Liver (tissue), 3 donors: ENCODE measurements at regions not wholly inside any gene's neighbourhood (a gene's known extent, or its start where the extent isn't known, plus 50 kb on each side); places are given as distances from the start of the nearest gene placed in this dataset.
"Not testable (repeated sequence)": the region's sequence is repeated elsewhere in the genome, so short reads cannot be mapped to it uniquely, and the experiment has no call there.

Experiments
- CTCF ChIP-seq: fragments of 150-350 bp; IDR thresholded peaks from 2 replicates; pipeline ENCODE4 v1.5.1; 2017; ENCODE audit warnings: improper control_type of control experiment, low read depth, low read length; ENCODE audit not compliant: missing input control
- GABPA ChIP-seq, 2 donors: IDR thresholded peaks in 1 of 2; conservative IDR thresholded peaks in 1 of 2; 2 replicates each; pipeline ENCODE4 v1.6.1; 2016; ENCODE audit warnings: antibody characterized with exemption in 2 of 2, mild to moderate bottlenecking in 1 of 2, moderate library complexity in 1 of 2
- HNF4A ChIP-seq, 2 donors: conservative IDR thresholded peaks; 2 replicates each; pipeline ENCODE4 v1.6.1; 2016; ENCODE audit warnings: antibody characterized with exemption in 2 of 2, mild to moderate bottlenecking in 2 of 2
- MAX ChIP-seq: IDR thresholded peaks from 2 replicates; pipeline ENCODE4 v1.6.1; 2016; ENCODE audit warnings: antibody characterized with exemption
- RAD21 ChIP-seq, 2 donors: IDR thresholded peaks; 2 replicates each; pipeline ENCODE4 v1.6.1; 2016; ENCODE audit warnings: antibody characterized with exemption in 2 of 2, mild to moderate bottlenecking in 2 of 2
- SP1 ChIP-seq: IDR thresholded peaks from 2 replicates; pipeline ENCODE4 v1.6.1; 2018; ENCODE audit warnings: antibody characterized with exemption, mild to moderate bottlenecking
- TAF1 ChIP-seq: conservative IDR thresholded peaks from 2 replicates; pipeline ENCODE4 v1.6.1; 2016; ENCODE audit warnings: antibody characterized with exemption, mild to moderate bottlenecking
- donor health status: healthy.
- donor health status: healthy.

GRCh38 chr21:7777289-7777688 is 2744.1 kb upstream of the TPTE start:
- not testable (repeated sequence) for TF ChIP-seq CTCF; TAF1; GABPA (IDR thresholded peaks at IDR 0.05 in 1 of 2, conservative IDR thresholded peaks at IDR 0.05 in 1 of 2); MAX; HNF4A (conservative IDR thresholded peaks at IDR 0.05); SP1; RAD21 (IDR thresholded peaks at IDR 0.05)
